GM21717 (cell line): ENCODE measurements at regions not wholly inside any gene's neighbourhood (a gene's known extent, or its start where the extent isn't known, plus 50 kb on each side); places are given as distances from the start of the nearest gene placed in this dataset.
"Not testable (repeated sequence)": the region's sequence is repeated elsewhere in the genome, so short reads cannot be mapped to it uniquely, and the experiment has no call there.

Source experiments
- ATAC-seq: cut with Tn5 transposase; IDR thresholded peaks from one replicate; pipeline ENCODE4 v1.9.1; 2021; ENCODE audit warnings: mild to moderate bottlenecking, moderate library complexity; ENCODE audit not compliant: unreplicated experiment

DNA sequence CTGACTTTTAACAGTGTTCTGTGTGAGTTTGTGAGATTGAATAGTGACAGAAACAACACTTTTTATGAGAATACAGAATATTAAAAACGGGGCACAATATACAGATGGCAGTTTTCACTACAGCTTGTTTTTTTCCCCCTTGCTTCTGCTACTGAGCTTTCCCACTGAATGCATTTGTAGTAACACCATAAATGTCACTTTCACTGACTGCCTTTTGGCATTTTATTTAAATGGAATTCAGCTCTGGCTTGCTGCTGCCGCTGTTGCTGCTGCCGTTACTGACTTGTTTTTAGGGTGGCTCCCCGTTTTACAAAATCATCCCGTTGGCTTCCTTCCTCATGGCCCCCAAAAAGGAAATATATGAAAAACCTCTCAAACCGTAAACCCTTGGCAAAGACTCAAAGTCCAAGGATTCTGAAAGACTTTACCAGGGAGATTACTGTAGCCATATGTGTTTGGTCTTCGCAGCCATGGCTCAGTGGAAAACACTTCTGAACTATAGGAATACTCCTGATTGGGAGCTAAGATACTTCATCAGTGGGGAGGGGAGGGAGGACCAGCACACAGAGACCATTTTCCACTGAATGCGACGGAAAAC lies 151.0 kb downstream of the NUF2 start:
- ATAC-seq = no peak

DNA sequence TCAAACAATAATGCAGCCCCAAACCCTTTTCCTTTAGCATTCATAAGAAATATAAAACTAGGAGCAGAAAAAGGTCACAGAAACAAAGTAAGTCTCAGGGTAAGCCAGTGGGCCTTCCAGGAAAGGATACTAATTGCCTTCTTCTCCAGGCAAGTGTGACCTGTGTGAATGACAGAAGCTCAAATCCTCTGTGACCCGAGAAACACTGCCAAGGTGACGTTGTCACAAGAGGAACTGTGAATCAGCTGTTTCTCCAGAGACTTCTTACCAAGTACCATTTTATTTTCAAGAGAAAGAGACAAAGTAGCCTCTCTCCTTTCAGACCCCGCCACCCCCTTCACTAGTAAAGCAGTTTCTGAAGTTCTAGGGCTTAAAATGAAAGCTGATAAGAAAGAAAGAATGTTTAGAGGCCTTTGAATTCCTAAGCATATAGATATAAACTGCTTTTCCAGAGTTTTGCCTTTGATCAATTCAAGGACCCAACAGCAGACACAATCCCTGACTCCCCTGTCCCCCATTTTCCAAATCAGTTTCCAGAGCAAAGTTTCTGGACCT lies 155.6 kb downstream of the NUF2 start:
- no peak for ATAC-seq

GRCh38 chr1:163498391-163499330 lies 176.9 kb downstream of the NUF2 start:
- ATAC-seq = not testable (repeated sequence)

GRCh38 chr1:163504331-163504978 lies 182.7 kb downstream of the NUF2 start:
- ATAC-seq = no peak

GRCh38 chr1:163509114-163509513 lies 187.4 kb downstream of the NUF2 start:
- no peak for ATAC-seq

DNA sequence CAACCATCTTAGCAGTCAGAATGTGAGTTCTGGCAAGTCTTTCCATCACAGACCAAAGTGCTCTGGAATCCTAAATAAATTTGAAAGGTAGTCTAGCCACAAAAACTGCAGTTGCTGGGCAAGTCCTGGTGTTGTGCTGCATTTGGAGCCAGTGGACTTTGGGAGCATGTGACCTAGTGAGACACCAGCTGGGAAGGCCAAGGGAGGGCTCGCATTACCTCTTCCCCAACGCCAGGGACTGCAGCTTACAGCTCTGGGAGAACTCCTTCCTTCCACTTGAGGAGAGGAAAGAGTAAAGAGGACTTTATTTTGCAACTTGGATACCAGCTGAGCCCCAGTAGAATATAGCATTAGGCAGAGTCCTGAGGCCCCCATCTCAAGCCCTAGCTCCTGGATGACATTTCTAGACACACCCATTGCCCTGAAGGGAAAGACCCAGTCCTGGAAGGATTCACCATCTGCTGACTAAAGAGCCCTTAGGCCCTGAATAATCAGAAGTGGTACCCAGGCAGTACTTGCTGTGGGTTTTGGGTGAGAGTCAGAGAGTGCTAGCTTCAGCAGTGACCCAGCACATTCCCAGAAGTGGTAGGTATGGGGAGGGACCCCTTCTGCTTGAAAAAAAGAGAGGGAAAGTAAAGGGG lies 190.7 kb downstream of the NUF2 start:
- no peak for ATAC-seq

DNA sequence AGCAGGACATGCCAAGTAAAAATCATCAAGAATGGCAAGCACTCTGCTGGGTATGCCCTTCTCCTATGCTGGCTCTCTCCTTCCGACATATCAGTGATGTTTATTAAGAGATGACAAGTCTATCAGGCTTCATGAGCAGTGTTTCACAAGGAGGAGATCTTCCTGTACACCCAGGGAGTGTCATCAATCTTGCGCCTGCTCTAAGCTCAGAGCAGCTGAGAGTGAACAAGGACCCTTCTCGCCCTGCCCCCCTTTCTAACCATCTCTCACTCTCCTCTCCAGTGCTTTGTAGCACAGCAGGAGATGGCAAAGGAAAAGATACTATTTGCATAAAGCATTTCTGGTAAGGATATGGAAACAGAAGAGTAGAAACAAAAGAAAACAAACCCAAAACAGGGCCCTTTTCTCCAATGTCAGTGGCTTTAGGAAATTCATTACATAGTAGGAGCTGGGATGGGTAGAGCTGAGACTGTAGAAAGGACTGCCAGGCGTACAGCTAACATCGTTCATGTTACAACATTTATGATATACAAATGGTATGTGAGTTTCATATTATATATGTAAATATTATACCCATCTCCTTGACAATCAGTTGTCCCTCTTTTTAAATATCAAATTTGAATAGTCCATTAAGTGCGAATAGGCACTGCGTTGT lies 201.7 kb downstream of the NUF2 start:
- ATAC-seq = no peak

- no peak for ATAC-seq
These were observed 207.1 kb downstream of the NUF2 start for GRCh38 chr1:163528710-163529348.

GRCh38 chr1:163531345-163531744 lies 209.6 kb downstream of the NUF2 start:
- no peak for ATAC-seq

GRCh38 chr1:163535401-163535800 lies 213.6 kb downstream of the NUF2 start:
- no peak for ATAC-seq

- no peak for ATAC-seq
These were observed 214.1 kb downstream of the NUF2 start for GRCh38 chr1:163535807-163536206.

DNA sequence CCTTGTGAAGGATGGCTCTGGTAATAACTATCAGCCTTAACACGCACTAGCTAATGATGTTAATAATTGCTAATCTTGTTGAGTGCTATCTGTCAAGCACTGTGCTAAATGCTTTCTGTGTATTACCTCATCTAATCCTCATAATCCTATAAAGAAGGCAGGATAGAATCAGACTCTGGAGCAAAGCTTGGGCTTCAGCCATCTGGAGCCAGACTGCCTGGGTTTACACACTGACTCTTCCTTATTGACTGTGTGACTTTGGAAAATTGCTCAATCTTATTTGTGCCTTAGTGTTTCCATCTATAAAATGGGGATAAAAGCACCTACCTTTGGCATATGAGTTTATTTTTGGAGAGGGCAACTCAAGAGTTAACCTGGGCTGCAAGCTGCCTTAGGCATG lies 216.1 kb downstream of the NUF2 start:
- no peak for ATAC-seq

DNA sequence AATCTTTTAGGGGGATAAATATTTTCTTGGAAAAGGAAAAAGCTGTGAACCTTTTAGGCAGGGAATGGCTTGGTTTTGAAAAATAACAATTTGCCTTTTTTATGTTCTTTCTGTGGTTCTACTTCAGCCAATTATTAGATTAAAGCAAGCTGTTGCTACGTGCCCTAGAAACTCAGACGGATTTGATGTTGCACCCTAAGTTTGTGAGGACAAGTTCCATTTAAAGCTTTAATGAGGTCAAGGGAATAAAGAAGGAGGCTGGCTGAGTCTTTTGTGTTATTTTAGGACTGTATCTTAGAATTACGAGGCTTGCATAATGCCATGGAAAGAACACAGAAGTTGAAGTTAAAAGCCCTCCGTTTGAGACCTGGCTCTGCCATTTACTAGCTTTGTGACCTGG lies 216.9 kb downstream of the NUF2 start:
- no peak for ATAC-seq

GRCh38 chr1:163540727-163541126 lies 219.0 kb downstream of the NUF2 start:
- no peak for ATAC-seq

GRCh38 chr1:163544441-163544840 lies 222.7 kb downstream of the NUF2 start:
- ATAC-seq = no peak

GRCh38 chr1:163558162-163558561 lies 236.4 kb downstream of the NUF2 start:
- no peak for ATAC-seq

- no peak for ATAC-seq
These were observed 240.0 kb downstream of the NUF2 start for GRCh38 chr1:163561580-163562295.

DNA sequence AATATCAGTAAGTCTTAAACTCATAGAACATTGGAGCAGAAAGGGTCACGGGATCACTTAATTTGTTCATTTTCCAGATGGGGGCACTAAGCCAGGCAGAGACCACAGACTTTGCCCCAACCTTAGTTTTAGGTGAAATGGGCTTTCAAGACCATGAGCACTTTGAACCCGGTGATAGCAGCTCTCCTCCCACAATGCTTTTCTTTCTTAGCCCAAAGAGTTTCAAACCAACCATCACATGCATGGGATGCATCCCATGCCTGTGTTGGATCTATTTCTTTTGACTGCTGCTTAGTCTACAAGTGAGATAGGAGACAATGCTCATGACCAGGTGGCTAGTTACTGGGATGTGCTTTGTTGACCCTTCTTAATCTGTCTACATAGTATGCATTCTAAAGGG lies 240.6 kb downstream of the NUF2 start:
- ATAC-seq = no peak

GRCh38 chr1:163565166-163565565 lies 243.4 kb downstream of the NUF2 start:
- ATAC-seq = no peak
